H1 (cell line): ENCODE measurements at regions not wholly inside any gene's neighbourhood (a gene's known extent, or its start where the extent isn't known, plus 50 kb on each side); places are given as distances from the start of the nearest gene placed in this dataset.

Experiments used
- NRF1 ChIP-seq: IDR thresholded peaks from 2 replicates; pipeline ENCODE4 v1.6.1; 2011; ENCODE audit warnings: mild to moderate bottlenecking, low read depth, low read length, improper control_type of control experiment

GRCh38 chrX:16466640-16467432 is 183.1 kb upstream of the S100G start (continued):
- no peak for TF ChIP-seq NRF1
